ENCODE measurements at regions not wholly inside any gene's neighbourhood (a gene's known extent, or its start where the extent isn't known, plus 50 kb on each side); places are given as distances from the start of the nearest gene placed in this dataset.

DNA sequence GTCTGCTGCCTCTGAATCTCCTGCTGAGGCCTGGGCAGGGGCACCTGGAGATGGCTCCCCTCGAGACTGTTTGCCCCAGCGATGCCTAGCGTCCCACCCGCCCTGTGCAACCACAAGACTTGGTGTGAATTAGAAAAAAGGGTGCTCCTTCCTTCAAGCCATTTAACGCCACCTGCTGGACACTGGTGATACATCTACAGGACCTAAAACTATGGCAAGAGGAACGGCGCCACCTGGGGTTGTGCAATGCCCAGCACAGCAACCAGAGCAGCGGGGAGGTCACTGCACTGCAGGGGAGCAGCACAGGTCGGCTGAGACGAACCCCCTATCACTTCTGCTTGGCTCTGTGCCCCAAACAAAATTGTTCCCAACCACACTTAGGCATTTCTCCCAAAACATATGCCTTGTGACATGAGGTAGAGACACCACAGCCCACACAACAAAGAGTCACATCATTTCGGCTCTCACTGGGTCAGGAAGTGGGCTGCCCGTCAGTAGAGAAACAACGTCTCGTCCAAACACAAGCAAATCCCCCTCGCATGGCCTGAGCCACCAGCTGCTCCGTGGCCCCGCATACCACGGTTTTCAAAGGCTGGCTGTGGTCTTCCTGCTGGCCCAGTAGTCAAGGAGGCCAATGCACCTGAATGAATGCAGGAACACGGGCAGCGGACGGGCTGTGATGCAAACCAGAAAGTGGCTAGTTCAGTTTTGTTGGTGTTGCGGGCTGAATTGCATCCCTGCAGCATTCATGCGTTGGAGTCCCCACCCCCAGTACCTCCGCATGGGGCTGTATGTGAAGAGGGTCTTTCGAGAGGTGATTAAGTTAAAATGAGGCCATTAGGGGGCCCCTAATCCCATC lies 171.9 kb downstream of the SHANK2 start:
- ATAC-seq = peak; percentile 92
- H3K4me3 ChIP-seq = no peak overlapping the region
- peaks cover 18% of the 10 kb centered on the region for H3K4me1 Mint-ChIP-seq
- H3K9me3 Mint-ChIP-seq = peaks cover 16% of the 10 kb centered on the region
- H3K36me3 ChIP-seq (ENCODE audit: insufficient read depth) = no peaks in the 10 kb centered on the region
- H3K4me2 ChIP-seq = no peak overlapping the region
- H3K4me3 Mint-ChIP-seq = no peak overlapping the region
- no peak overlapping the region for H3K27ac ChIP-seq (ENCODE audit: low read depth)
- no peaks in the 10 kb centered on the region for H3F3A ChIP-seq (replicated peaks; ENCODE audit: low read depth)
- H3K9me2 ChIP-seq (ENCODE audit: insufficient read depth) = no peaks in the 10 kb centered on the region
- no peaks in the 10 kb centered on the region; the same call in 1 of the 2 replicates for H4K20me1 ChIP-seq (replicated peaks; ENCODE audit: insufficient read depth)
- H3K36me3 Mint-ChIP-seq (ENCODE audit: low read depth) = peaks cover 51% of the 10 kb centered on the region
- peak; percentile 95 for DNase-seq (ENCODE audit: low spot score)
- H2AFZ ChIP-seq = no peak overlapping the region
- no peaks in the 10 kb centered on the region for H3K4me1 ChIP-seq (ENCODE audit: insufficient read depth)
- peak overlapping the region; percentile 70; the same call in 1 of the 2 replicates for H3K27ac Mint-ChIP-seq
- TF ChIP-seq JUNB (IDR thresholded peaks at IDR 0.05; ENCODE audit: unreplicated experiment) = no peak
- TF ChIP-seq, protein P1, sequence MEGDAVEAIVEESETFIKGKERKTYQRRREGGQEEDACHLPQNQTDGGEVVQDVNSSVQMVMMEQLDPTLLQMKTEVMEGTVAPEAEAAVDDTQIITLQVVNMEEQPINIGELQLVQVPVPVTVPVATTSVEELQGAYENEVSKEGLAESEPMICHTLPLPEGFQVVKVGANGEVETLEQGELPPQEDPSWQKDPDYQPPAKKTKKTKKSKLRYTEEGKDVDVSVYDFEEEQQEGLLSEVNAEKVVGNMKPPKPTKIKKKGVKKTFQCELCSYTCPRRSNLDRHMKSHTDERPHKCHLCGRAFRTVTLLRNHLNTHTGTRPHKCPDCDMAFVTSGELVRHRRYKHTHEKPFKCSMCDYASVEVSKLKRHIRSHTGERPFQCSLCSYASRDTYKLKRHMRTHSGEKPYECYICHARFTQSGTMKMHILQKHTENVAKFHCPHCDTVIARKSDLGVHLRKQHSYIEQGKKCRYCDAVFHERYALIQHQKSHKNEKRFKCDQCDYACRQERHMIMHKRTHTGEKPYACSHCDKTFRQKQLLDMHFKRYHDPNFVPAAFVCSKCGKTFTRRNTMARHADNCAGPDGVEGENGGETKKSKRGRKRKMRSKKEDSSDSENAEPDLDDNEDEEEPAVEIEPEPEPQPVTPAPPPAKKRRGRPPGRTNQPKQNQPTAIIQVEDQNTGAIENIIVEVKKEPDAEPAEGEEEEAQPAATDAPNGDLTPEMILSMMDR (conservative IDR thresholded peaks at IDR 0.05; ENCODE audit: low read depth in 2 of 2) = peak; percentile 89 to 98
- H3K27me3 Mint-ChIP-seq (ENCODE audit: insufficient read depth, low read depth, poor library complexity) = peaks cover 1% of the 10 kb centered on the region
- H3K79me2 ChIP-seq (replicated peaks; ENCODE audit: insufficient read depth) = no peaks in the 10 kb centered on the region
- H3K27me3 ChIP-seq (ENCODE audit: insufficient read depth) = no peaks in the 10 kb centered on the region

DNA sequence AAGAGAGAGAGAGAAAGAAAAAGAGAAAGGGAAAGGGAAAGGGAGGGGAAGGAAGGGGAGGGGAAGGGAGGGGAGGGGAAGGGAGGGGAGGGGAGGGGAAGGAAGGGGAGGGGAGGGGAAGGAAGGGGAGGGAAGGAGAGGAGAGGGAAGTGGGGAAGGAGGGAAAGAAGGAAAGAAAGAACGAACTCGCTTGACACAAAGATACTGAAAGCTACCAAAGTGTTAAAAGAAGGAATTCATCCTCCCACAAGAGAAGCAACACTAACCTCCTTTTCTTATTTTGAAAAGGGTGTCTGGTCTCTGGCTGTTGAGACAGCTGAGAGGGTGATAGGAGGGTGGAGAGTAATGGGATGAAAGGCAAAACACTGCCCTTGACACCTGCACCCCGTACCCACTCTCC lies 172.6 kb downstream of the SHANK2 start:
- peaks cover 1% of the 10 kb centered on the region for H3K27me3 Mint-ChIP-seq (ENCODE audit: insufficient read depth, low read depth, poor library complexity)
- TF ChIP-seq EZH2 (IDR thresholded peaks at IDR 0.05; ENCODE audit: low read depth, unreplicated experiment) (no peak), CREB1 (CRISPR knock-in tag; IDR thresholded peaks at IDR 0.05; ENCODE audit: low read depth) (no peak), JUNB (IDR thresholded peaks at IDR 0.05; ENCODE audit: unreplicated experiment) (no peak), ZNF331 (CRISPR knock-in tag; IDR thresholded peaks at IDR 0.05; ENCODE audit: low read depth) (no peak), STAT1 (IDR thresholded peaks at IDR 0.05; ENCODE audit: unreplicated experiment) (no peak), POLR2AphosphoS5 (IDR thresholded peaks at IDR 0.05; ENCODE audit: low read depth) (no peak), ZNF114 (CRISPR knock-in tag; IDR thresholded peaks at IDR 0.05) (no peak)
- TF ChIP-seq, protein P2, sequence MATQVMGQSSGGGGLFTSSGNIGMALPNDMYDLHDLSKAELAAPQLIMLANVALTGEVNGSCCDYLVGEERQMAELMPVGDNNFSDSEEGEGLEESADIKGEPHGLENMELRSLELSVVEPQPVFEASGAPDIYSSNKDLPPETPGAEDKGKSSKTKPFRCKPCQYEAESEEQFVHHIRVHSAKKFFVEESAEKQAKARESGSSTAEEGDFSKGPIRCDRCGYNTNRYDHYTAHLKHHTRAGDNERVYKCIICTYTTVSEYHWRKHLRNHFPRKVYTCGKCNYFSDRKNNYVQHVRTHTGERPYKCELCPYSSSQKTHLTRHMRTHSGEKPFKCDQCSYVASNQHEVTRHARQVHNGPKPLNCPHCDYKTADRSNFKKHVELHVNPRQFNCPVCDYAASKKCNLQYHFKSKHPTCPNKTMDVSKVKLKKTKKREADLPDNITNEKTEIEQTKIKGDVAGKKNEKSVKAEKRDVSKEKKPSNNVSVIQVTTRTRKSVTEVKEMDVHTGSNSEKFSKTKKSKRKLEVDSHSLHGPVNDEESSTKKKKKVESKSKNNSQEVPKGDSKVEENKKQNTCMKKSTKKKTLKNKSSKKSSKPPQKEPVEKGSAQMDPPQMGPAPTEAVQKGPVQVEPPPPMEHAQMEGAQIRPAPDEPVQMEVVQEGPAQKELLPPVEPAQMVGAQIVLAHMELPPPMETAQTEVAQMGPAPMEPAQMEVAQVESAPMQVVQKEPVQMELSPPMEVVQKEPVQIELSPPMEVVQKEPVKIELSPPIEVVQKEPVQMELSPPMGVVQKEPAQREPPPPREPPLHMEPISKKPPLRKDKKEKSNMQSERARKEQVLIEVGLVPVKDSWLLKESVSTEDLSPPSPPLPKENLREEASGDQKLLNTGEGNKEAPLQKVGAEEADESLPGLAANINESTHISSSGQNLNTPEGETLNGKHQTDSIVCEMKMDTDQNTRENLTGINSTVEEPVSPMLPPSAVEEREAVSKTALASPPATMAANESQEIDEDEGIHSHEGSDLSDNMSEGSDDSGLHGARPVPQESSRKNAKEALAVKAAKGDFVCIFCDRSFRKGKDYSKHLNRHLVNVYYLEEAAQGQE (IDR thresholded peaks at IDR 0.05; ENCODE audit: unreplicated experiment) = no peak
- TF ChIP-seq, protein P3, sequence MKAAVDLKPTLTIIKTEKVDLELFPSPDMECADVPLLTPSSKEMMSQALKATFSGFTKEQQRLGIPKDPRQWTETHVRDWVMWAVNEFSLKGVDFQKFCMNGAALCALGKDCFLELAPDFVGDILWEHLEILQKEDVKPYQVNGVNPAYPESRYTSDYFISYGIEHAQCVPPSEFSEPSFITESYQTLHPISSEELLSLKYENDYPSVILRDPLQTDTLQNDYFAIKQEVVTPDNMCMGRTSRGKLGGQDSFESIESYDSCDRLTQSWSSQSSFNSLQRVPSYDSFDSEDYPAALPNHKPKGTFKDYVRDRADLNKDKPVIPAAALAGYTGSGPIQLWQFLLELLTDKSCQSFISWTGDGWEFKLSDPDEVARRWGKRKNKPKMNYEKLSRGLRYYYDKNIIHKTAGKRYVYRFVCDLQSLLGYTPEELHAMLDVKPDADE (IDR thresholded peaks at IDR 0.05) = no peak
- TF ChIP-seq, protein P1 (conservative IDR thresholded peaks at IDR 0.05; ENCODE audit: low read depth in 2 of 2) = no peak

More for the DNA sequence above, 172.6 kb downstream of the SHANK2 start:
- H3K4me3 ChIP-seq = no peak overlapping the region
- H3K79me2 ChIP-seq (replicated peaks; ENCODE audit: insufficient read depth) = no peaks in the 10 kb centered on the region
- H2AFZ ChIP-seq = no peak overlapping the region
- no peak overlapping the region for H3K27ac ChIP-seq (ENCODE audit: low read depth)
- Mint-ChIP-seq H3K4me3 (no peak overlapping the region), H3K4me1 (peaks cover 18% of the 10 kb centered on the region), H3K27ac (no peak overlapping the region), H3K9me3 (peaks cover 16% of the 10 kb centered on the region), H3K36me3 (ENCODE audit: low read depth) (peaks cover 49% of the 10 kb centered on the region)
- H4K20me1 ChIP-seq (replicated peaks; ENCODE audit: insufficient read depth) = no peaks in the 10 kb centered on the region; the same call in 1 of the 2 replicates
- no peak overlapping the region for H3K4me2 ChIP-seq
- no peaks in the 10 kb centered on the region for H3K9me2 ChIP-seq (ENCODE audit: insufficient read depth)
- no peaks in the 10 kb centered on the region for H3K36me3 ChIP-seq (ENCODE audit: insufficient read depth)
- ATAC-seq (no peak), DNase-seq (ENCODE audit: low spot score) (no peak)
- H3K4me1 ChIP-seq (ENCODE audit: insufficient read depth) = no peaks in the 10 kb centered on the region
- H3K27me3 ChIP-seq (ENCODE audit: insufficient read depth) = no peaks in the 10 kb centered on the region
- no peaks in the 10 kb centered on the region for H3F3A ChIP-seq (replicated peaks; ENCODE audit: low read depth)
